ENCODE measurements at regions not wholly inside any gene's neighbourhood (a gene's known extent, or its start where the extent isn't known, plus 50 kb on each side); places are given as distances from the start of the nearest gene placed in this dataset.

- DNase-seq (ENCODE audit: low read depth), result no peak
These were observed 409.1 kb downstream of the TCERG1L start for GRCh38 chr10:130902471-130902870.

GRCh38 chr10:130902929-130903328, 408.6 kb downstream of the TCERG1L start:
- DNase-seq (ENCODE audit: low read depth), result no peak

DNA sequence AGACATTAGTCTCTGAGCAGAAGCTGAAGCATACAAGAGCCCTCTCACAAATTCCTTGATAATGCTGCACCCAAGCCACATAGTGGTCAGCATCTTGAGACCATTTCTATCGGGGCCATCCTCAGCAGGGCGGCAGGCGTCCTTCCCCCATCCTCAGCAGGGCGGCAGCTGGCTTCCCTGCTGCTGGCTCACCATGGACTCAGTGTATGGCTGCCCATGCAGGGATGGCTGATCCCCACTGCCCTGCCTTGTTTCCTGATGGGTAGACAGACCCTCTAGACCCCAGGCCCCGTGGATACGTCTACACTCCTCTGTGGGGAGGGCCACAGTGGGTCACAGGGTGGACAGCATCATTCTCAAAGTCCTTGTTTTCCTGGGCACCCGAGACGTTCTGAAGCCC, 406.8 kb downstream of the TCERG1L start:
- no peak for DNase-seq (ENCODE audit: low read depth)

DNA sequence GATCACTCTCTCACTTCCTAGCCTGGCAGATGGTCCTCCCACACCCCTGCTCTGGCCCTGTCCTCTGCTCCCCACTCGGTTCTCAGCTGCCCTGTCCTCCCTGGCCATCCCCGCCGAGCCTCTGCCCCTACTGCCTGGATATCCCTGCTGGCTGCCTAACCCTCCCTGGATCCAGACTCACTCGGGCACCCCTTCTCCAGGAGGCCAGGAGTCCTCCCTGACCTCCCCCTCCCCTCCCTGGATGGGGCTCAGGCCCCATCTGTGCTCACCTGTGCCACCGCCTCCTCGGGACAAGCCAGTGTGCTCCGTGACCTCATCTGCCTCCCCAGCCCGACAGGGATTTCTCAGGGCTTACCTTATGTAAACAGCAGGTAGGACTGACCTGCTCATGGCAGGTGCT, 406.1 kb downstream of the TCERG1L start:
- DNase-seq (ENCODE audit: low read depth), result no peak

GRCh38 chr10:130905921-130906320, 405.6 kb downstream of the TCERG1L start:
- no peak for DNase-seq (ENCODE audit: low read depth)

DNA sequence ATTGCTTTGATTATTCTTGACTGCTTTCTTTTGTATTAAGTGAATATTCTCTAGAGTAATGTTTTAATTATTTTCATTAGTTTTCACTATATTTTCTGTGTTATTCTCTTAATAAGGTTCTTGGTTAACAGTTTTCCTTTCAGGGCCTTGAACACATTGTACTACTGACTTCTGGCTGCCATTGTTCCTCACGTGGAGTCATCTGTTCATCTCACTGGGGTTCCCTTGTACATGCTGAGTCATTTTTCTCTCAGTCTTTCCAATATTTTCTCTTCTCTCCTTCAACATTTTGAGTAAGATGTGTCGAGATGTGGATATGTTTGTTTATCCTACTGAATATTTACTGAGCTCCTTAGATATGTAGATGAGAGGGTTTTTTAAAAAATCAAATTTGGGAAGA, 400.7 kb downstream of the TCERG1L start:
- no peak for DNase-seq (ENCODE audit: low read depth)

DNA sequence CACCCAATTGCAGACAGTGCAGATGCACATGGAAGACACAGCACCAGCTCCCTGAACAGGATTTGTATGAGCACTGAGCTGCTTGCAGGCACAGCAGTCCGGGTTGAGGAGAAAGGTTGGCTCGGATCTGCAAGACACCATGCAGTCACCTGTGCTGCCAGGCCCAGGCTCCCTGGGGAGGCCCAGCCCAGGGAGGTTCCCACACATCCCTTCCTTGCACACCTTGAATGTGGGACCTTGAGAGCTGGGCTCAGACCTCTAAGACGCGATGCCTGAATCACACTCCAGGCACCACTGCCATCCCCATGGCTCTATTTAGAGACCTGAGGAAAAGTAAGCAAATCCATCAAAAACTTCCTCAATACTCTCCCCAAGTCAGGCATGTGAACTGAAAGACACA, 397.7 kb downstream of the TCERG1L start:
- DNase-seq (ENCODE audit: low read depth), result no peak

DNA sequence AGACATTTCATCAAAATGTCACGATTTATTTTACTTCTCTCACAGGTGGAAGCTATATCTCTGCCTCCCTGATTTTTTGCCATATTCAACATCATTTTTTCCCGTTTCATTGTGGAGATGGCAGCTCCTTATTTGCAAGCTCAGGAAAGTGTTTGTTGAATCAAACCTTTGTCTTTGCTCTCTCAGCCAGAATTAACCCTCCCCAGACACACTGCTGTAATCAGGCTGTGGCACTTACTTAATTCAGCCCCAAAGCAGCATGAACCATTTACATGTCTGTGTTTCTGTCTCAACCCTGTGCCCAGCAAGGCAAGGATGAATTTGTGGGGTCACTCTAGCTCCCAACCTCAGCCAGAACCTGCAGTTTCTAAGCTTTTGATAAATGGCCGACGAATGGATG, 397.2 kb downstream of the TCERG1L start:
- DNase-seq (ENCODE audit: low read depth), result no peak

- no peak for DNase-seq (ENCODE audit: low read depth)
These were observed 396.5 kb downstream of the TCERG1L start for GRCh38 chr10:130915065-130915464.

GRCh38 chr10:130921461-130921860, 390.1 kb downstream of the TCERG1L start:
- DNase-seq (ENCODE audit: low read depth), result no peak

- DNase-seq (ENCODE audit: low read depth), result no peak
These were observed 389.5 kb downstream of the TCERG1L start for GRCh38 chr10:130921911-130922440.

DNA sequence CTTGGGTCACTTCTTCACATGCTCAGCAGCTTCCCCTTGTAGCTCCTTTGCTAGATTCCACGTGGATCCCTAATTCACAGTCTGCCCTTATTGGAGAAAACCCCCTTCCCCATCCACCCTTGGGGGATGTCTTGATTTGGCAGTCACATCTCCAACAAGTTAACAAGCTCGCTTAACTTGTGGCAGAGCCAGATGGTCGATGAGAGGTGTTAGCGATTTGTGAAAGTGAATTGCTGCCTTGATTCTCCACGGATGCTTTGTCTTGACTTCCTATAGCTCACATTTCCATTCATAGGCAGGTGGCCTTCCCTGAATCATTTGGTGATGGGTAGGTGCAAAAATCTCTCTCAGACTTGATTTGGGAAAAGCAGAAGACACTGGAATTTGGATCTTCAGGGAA, 387.9 kb downstream of the TCERG1L start:
- no peak for DNase-seq (ENCODE audit: low read depth)

DNA sequence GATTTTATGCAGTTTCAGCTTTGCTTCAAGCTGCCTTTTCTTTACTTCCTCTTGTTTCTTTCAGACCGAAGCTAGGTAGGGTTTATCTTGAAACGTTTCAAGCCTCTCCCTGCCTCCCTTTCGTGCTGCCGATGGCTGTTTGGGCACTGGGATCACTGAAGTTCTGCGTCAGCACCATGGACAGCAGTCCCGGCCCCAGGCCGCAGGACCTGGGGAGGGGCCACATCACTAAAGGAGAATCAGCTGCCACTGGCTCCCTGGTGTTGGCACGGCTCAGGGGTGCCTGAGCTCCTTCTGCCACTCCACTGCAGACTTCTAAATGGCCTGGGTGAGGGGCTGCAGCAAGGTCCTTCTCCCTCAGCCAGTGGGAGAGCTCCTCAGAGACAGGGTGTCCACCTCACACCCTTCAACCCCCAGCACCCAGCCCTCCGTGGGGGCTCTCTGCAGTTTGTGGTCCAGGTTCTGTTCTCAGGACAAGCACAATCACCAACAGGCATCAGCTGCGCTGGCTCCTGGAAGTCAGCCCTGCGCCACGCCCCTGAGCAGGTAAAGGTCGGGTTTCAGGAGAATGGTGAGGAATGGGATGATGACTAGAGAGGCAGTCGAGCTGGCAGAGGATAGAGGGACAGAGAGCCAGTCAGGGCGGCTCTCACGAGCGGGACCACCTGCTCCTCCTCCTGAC, 387.2 kb downstream of the TCERG1L start:
- DNase-seq (ENCODE audit: low read depth), result no peak

DNA sequence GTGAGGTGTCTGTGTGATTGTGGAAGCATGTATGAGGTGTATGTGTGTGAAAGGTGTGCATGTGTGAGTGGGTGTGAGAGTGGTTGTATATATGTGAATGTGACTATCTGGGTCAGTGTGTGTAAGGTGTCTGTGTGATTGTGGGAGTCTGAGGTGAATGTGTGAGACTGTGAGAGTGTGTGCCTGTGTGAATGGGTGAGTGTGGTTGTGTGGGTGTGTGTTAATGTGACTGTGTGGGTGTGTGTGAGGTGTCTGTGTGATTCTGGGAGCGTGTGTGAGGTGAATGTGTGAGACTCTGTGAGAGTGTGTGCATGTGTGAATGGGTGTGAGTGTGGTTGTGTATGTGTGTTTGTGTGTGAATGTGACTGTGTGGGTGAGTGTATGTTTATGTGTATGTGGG, 385.1 kb downstream of the TCERG1L start:
- DNase-seq (ENCODE audit: low read depth), result no peak

- DNase-seq (ENCODE audit: low read depth), result no peak
These were observed 384.4 kb downstream of the TCERG1L start for GRCh38 chr10:130927157-130927556.

DNA sequence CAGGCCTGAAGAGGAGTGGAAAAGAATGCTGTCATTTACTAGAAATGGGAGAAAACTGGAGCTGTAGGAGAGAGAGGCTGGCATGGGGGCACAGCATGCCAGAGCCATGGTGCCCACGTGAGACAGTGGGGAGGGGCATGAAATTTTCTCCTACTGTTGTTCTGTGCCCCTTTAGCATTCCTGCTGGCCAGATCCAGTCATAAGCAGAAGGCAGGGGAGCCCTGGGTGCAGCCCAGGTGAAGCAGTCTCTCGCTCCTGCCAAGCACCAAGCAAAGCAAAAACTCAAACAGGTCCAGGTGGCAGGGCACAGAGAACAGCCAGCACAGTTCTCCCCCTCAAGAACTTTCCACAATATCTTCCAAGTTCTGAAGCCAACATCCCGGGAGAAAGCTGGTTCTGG, 383.2 kb downstream of the TCERG1L start:
- DNase-seq (ENCODE audit: low read depth), result no peak

DNA sequence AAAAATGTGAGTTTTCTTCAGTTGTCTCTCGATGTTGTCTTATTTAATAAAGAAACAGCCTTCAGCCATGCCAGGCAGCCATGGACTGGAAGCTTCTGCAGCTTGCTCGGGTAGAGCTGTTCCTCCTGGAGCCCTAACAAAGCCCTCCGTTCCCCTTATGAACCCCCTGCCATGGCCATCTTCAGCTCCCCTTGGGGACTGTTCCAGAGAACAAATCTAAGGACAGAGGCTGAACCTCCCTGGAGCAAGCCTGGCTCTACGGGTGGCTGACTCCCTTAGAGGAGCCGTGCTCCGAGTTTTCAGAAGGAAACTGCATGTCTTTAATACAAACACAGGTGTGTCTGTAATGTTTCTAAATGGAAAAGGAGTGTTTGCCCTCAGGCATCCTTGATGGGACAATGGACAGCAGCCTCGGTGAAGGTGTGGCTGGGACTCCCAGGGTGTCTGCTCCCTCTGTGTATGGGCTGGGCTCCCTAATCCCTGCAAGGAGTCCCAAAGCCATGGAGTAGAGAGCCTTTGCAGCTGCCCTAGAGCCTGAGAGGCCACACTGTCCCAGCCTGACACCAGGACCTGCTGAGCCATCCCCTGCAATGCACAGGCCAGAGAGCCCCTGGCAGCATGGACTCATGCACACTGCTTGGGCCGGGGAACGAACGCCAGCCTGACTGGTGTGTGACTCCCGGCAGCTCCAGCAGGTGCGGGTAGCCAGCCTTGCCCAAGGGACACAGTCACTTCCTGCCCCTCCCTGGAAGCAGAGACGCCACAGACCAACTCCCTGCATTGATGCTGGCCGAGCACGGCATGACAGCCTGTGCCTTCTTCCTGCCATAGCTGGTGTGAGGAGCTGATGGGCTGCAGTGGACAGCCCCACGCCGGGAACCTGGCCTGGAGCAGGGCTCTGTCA, 381.8 kb downstream of the TCERG1L start:
- DNase-seq (ENCODE audit: low read depth), result no peak

DNA sequence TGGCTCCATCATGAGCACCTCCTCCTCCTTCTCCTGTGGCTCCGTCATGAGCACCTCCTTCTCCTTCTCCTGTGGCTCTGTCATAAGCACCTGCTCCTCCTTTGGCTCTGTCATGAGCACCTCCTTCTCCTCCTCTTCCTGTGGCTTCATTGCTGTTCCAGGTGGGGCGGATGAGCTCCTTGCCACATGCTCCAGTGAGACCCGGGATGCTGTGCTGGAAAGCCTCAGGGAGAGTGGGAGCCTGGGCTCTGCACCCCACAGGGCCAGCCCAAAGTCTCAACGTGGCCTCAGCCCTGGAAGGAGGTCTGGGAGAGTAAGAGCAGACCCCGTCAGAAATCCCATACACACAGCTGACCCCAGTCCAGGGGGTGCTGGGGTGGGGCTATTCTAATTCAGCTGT, 380.7 kb downstream of the TCERG1L start:
- DNase-seq (ENCODE audit: low read depth), result no peak

GRCh38 chr10:130931256-130931655, 380.3 kb downstream of the TCERG1L start:
- DNase-seq (ENCODE audit: low read depth), result no peak

DNA sequence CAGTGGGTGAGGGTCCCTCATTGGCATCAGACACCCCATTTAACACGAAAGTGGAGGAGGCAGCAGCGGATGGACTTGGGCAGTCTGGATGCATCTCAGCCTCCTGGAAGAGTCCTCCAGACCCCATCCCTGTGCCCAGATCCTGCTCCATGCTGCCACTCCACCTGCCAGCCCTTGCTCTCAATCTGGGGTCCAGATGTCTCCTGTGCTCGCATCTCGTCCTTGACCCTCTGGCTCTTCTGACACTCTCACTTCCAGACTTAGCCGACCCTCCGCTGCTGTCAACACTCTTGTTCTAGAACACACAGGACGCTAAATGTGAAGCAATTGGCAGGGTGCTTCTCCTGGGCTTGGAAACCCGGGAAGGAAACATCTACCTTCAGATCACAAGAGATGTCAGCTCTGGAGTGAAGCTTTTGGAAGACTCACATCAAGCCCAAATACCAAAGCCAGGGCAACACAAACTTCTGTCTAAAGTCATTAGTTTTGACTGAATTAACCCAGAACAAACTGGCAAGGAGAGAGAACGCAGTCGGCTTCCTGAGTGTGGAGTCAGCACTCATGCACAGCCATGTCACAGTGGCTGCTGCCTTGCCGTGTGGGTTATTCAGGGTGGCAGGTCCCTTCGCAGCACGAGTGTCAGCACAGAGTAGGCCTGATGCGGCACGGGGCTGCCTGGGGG, 379.1 kb downstream of the TCERG1L start:
- no peak for DNase-seq (ENCODE audit: low read depth)

DNA sequence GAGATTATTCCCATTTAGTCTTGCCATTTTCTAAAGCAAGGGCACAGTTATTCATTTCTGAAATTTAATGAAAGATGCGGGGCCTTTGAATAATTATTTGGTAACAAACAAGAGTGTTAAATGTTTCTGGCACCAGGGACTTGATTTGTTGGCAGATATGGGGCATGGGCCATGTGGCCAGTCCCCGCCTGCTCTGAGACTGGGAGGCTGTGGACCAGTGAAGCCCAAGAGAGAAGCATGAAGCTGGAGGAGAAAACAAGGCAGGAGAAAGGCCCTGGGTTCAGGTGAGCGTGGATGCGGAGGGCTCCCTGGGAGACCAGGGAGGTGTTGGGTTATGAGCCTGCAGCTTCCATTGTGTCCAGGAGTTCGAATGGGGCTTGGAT, 378.5 kb downstream of the TCERG1L start:
- no peak for DNase-seq (ENCODE audit: low read depth)

DNA sequence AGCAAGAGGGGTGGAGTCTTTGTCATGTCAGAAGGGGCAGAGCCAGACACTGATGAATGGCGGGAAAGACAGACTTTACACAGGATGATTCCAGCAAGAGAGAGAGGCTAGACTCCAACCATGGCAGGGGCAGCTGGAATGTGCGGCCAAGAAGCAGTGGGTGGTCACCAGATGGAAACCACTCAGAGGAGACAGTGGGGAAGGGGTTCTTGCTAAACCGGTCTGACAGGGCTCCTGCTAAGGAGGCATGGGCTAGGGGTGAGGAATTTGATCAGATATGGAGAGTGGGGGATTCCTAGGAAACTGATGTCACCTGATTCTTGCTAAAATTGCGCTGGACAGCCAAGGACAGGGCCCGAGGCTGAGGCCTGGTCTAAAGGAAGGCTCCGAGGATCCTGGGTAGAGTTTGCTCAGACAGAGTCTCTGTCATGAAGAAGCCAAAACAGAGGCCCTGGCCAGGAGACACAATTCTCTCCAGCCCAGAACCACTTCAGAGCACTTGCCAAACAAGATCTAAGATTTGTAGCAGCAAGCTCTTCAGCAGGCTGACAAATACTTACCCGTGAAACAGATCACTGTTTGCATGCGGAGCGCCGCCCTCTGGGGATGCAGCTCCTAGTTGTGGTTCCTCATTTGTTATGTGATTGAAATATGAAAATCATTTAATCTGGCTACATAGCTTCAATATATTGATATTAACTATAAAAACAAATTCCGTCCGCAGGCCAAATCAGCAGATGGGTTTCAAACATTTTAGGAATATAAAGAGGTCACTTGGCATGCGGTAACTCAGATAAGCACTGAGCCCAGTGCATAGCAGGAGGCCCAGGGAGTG, 377.0 kb downstream of the TCERG1L start:
- no peak for DNase-seq (ENCODE audit: low read depth)

Measured in amniotic epithelial cell (primary cell).